Small intestine (tissue), 7 donors: ENCODE measurements at regions not wholly inside any gene's neighbourhood (a gene's known extent, or its start where the extent isn't known, plus 50 kb on each side); places are given as distances from the start of the nearest gene placed in this dataset.
"Not testable (repeated sequence)": the region's sequence is repeated elsewhere in the genome, so short reads cannot be mapped to it uniquely, and the experiment has no call there.

ENCODE experiments used
- DNase-seq, 2 donors: peaks; one replicate each; pipeline versions ENCODE4 v3.0.0 to v3.0.0-alpha.2; 2013
- FAIRE-seq: peaks from 2 replicates; lab custom pipeline; 2012; peaks lifted over from hg19 to GRCh38; lab: Jason Lieb, UNC
- H3K27ac ChIP-seq, 3 donors: one replicate each; pipeline ENCODE4 v1.5.1; 2013; ENCODE audit warnings: low read length in 2 of 3, mild to moderate bottlenecking in 2 of 3, control low read depth in 1 of 3, inconsistent platforms in 1 of 3, low read depth in 1 of 3, moderate library complexity in 1 of 3
- H3K27me3 ChIP-seq, 3 donors: one replicate each; pipeline ENCODE4 v1.6.1; 2013; ENCODE audit warnings: low read length in 3 of 3, inconsistent platforms in 1 of 3; ENCODE audit not compliant: control insufficient read depth in 3 of 3, insufficient read depth in 3 of 3
- H3K36me3 ChIP-seq, 3 donors: one replicate each; pipeline ENCODE4 v1.6.1; 2013; ENCODE audit warnings: low read length in 3 of 3, inconsistent platforms in 1 of 3, low read depth in 1 of 3, mild to moderate bottlenecking in 1 of 3, moderate library complexity in 1 of 3; ENCODE audit not compliant: control insufficient read depth in 3 of 3, insufficient read depth in 2 of 3
- H3K4me1 ChIP-seq, 3 donors: one replicate each; pipeline ENCODE4 v1.6.1; 2013; ENCODE audit warnings: low read length in 2 of 3, inconsistent platforms in 1 of 3, low read depth in 1 of 3, mild to moderate bottlenecking in 1 of 3, moderate library complexity in 1 of 3; ENCODE audit not compliant: control insufficient read depth in 3 of 3, insufficient read depth in 2 of 3
- H3K4me3 ChIP-seq, 3 donors: one replicate each; pipeline ENCODE4 v1.5.1; 2013; ENCODE audit warnings: low read length in 3 of 3, control low read depth in 1 of 3, inconsistent platforms in 1 of 3, low read depth in 1 of 3, mild to moderate bottlenecking in 1 of 3, moderate library complexity in 1 of 3
- H3K9me3 ChIP-seq, 2 donors: one replicate each; pipeline ENCODE4 v1.6.1; 2013; ENCODE audit warnings: low read depth in 1 of 2, low read length in 1 of 2; ENCODE audit not compliant: control insufficient read depth in 2 of 2, insufficient read depth in 1 of 2
- WGBS, 3 donors: extraction: QIAGEN DNeasy Blood & Tissue Kit; methylation state at CpG; one replicate each; pipeline ENCODE4 v1.1.7; 2013; 5-methylcytosine and 5-hydroxymethylcytosine counted together
- donor health status: healthy with polysubstance abuse.
- donor health status: control.
- donor health status: control.
- donor health status: Bipolar disorder and iron deficiency.
- donor health status: healthy.

- H3K4me3 ChIP-seq: no peak overlapping the region
- H3K27me3 ChIP-seq: peaks cover 0 to 2% (median 0%) of the 10 kb centered on the region in 3 donors
- no peaks in the 10 kb centered on the region for H3K4me1 ChIP-seq
- DNase-seq (no peak), FAIRE-seq (no peak)
- H3K9me3 ChIP-seq: no peaks in the 10 kb centered on the region
- no peaks in the 10 kb centered on the region for H3K36me3 ChIP-seq
- no peak overlapping the region for H3K27ac ChIP-seq
- 80 to 87% (median 83%) methylated on average over 7 of the region's 7 CpGs for WGBS, 3 donors
Observed at GRCh38 chr9:90521811-90522570, 120.6 kb downstream of the DIRAS2 start.

GRCh38 chr9:90523958-90524357, 118.7 kb downstream of the DIRAS2 start:
- H3K4me3 ChIP-seq: no peak overlapping the region
- H3K27me3 ChIP-seq: peaks cover 0 to 2% (median 0%) of the 10 kb centered on the region in 3 donors
- FAIRE-seq: no peak
- H3K9me3 ChIP-seq: no peaks in the 10 kb centered on the region
- no peak for DNase-seq
- no peaks in the 10 kb centered on the region for H3K4me1 ChIP-seq
- 3 to 19% (median 16%) methylated on average over 1 of the region's 1 CpG for WGBS, 3 donors
- no peaks in the 10 kb centered on the region for H3K36me3 ChIP-seq
- H3K27ac ChIP-seq: no peak overlapping the region

GRCh38 chr9:90526386-90526785, 116.2 kb downstream of the DIRAS2 start:
- no peaks in the 10 kb centered on the region for H3K4me1 ChIP-seq
- H3K27ac ChIP-seq: no peak overlapping the region
- no peak for FAIRE-seq
- H3K27me3 ChIP-seq: peaks cover 0 to 2% (median 0%) of the 10 kb centered on the region in 3 donors
- H3K36me3 ChIP-seq: no peaks in the 10 kb centered on the region
- H3K4me3 ChIP-seq: no peak overlapping the region
- DNase-seq: no peak
- no peaks in the 10 kb centered on the region for H3K9me3 ChIP-seq

- WGBS, 3 donors: 70 to 83% (median 82%) methylated on average over 4 of the region's 4 CpGs
- not testable (repeated sequence) for H3K4me3 ChIP-seq, H3K27me3 ChIP-seq
Observed at GRCh38 chr9:90536094-90536493, 106.5 kb downstream of the DIRAS2 start.

GRCh38 chr9:90538566-90538965, 104.1 kb downstream of the DIRAS2 start:
- FAIRE-seq: no peak
- WGBS, 3 donors: 83 to 89% (median 88%) methylated on average over 4 of the region's 4 CpGs

More at GRCh38 chr9:90536094-90536493, 106.5 kb downstream of the DIRAS2 start:
- H3K36me3 ChIP-seq, FAIRE-seq, H3K4me1 ChIP-seq, H3K27ac ChIP-seq, DNase-seq, H3K9me3 ChIP-seq: not testable (repeated sequence)

GRCh38 chr9:90539286-90539685, 103.3 kb downstream of the DIRAS2 start:
- H3K27ac ChIP-seq: no peak overlapping the region
- no peaks in the 10 kb centered on the region for H3K4me1 ChIP-seq
- no peak for DNase-seq
- H3K27me3 ChIP-seq: no peaks in the 10 kb centered on the region
- FAIRE-seq: no peak
- no peaks in the 10 kb centered on the region for H3K9me3 ChIP-seq
- no peak overlapping the region for H3K4me3 ChIP-seq
- H3K36me3 ChIP-seq: no peaks in the 10 kb centered on the region

More at GRCh38 chr9:90538566-90538965, 104.1 kb downstream of the DIRAS2 start:
- Histone ChIP-seq H3K27me3 (no peaks in the 10 kb centered on the region), H3K9me3 (no peaks in the 10 kb centered on the region), H3K27ac (no peak overlapping the region), H3K36me3 (no peaks in the 10 kb centered on the region), H3K4me1 (no peaks in the 10 kb centered on the region), H3K4me3 (no peak overlapping the region)
- no peak for DNase-seq

GRCh38 chr9:90540734-90541133, 101.9 kb downstream of the DIRAS2 start:
- no peak overlapping the region for H3K27ac ChIP-seq
- H3K9me3 ChIP-seq: no peaks in the 10 kb centered on the region
- H3K27me3 ChIP-seq: no peaks in the 10 kb centered on the region
- no peaks in the 10 kb centered on the region for H3K4me1 ChIP-seq
- DNase-seq (no peak), FAIRE-seq (no peak)
- H3K4me3 ChIP-seq: no peak overlapping the region
- WGBS, 3 donors: 44 to 90% (median 90%) methylated on average over 1 of the region's 1 CpG
- no peaks in the 10 kb centered on the region for H3K36me3 ChIP-seq

- H3K4me3 ChIP-seq: no peak overlapping the region
- 61 to 75% (median 61%) methylated on average over 2 of the region's 2 CpGs for WGBS, 3 donors
- no peaks in the 10 kb centered on the region for H3K4me1 ChIP-seq
- H3K9me3 ChIP-seq: peaks cover 0 to 2% of the 10 kb centered on the region in 2 donors
- no peak for FAIRE-seq
- H3K27ac ChIP-seq: no peak overlapping the region
- no peaks in the 10 kb centered on the region for H3K36me3 ChIP-seq
- no peak for DNase-seq
- no peaks in the 10 kb centered on the region for H3K27me3 ChIP-seq
Observed at GRCh38 chr9:90544488-90544887, 98.1 kb downstream of the DIRAS2 start.

- FAIRE-seq: no peak
- DNase-seq: peak; percentile 20 to 41
Observed at GRCh38 chr9:90546200-90546599, 96.4 kb downstream of the DIRAS2 start.

More at GRCh38 chr9:90546200-90546599, 96.4 kb downstream of the DIRAS2 start:
- Histone ChIP-seq H3K27ac (no peak overlapping the region), H3K4me1 (no peaks in the 10 kb centered on the region), H3K4me3 (no peak overlapping the region), H3K27me3 (no peaks in the 10 kb centered on the region), H3K9me3 (peaks cover 0 to 2% of the 10 kb centered on the region in 2 donors), H3K36me3 (no peaks in the 10 kb centered on the region)
- 10 to 29% (median 19%) methylated on average over 7 of the region's 7 CpGs for WGBS, 3 donors
